Brain pericyte (primary cell): ENCODE measurements at regions not wholly inside any gene's neighbourhood (a gene's known extent, or its start where the extent isn't known, plus 50 kb on each side); places are given as distances from the start of the nearest gene placed in this dataset.
"Not testable (repeated sequence)": the region's sequence is repeated elsewhere in the genome, so short reads cannot be mapped to it uniquely, and the experiment has no call there.

Experiments
- DNase-seq: peaks from one replicate; pipeline ENCODE4 v3.0.0-alpha.2; 2012; ENCODE audit warnings: low read depth, low spot score

GRCh38 chr7:145474009-145474686 lies 638.3 kb upstream of the TPK1 start:
- DNase-seq: no peak

- DNase-seq: no peak
Observed at GRCh38 chr7:145471883-145472282, 636.0 kb upstream of the TPK1 start.

GRCh38 chr7:145464287-145464686 lies 628.4 kb upstream of the TPK1 start:
- DNase-seq: no peak

GRCh38 chr7:145462463-145462862 lies 626.6 kb upstream of the TPK1 start:
- DNase-seq: no peak

GRCh38 chr7:145434811-145435210 lies 599.0 kb upstream of the TPK1 start:
- no peak for DNase-seq

- DNase-seq: no peak
Observed at GRCh38 chr7:145431834-145432233, 596.0 kb upstream of the TPK1 start.

GRCh38 chr7:145418481-145418880 lies 582.6 kb upstream of the TPK1 start:
- not testable (repeated sequence) for DNase-seq

GRCh38 chr7:145411066-145411465 lies 575.2 kb upstream of the TPK1 start:
- DNase-seq: no peak

GRCh38 chr7:145398758-145399157 lies 562.9 kb upstream of the TPK1 start:
- no peak for DNase-seq

- DNase-seq: no peak
Observed at GRCh38 chr7:145394126-145394525, 558.3 kb upstream of the TPK1 start.

GRCh38 chr7:145382762-145383161 lies 546.9 kb upstream of the TPK1 start:
- DNase-seq: no peak

- DNase-seq: no peak
Observed at GRCh38 chr7:145378197-145378596, 542.3 kb upstream of the TPK1 start.

GRCh38 chr7:145360511-145361100 lies 524.8 kb upstream of the TPK1 start:
- DNase-seq: no peak

GRCh38 chr7:145350334-145350733 lies 514.5 kb upstream of the TPK1 start:
- DNase-seq: no peak

- not testable (repeated sequence) for DNase-seq
Observed at GRCh38 chr7:145349452-145349851, 513.6 kb upstream of the TPK1 start.

GRCh38 chr7:145347271-145347670 lies 511.4 kb upstream of the TPK1 start:
- DNase-seq: no peak

GRCh38 chr7:145339319-145339718 lies 503.5 kb upstream of the TPK1 start:
- no peak for DNase-seq

GRCh38 chr7:145331522-145331921 lies 495.7 kb upstream of the TPK1 start:
- no peak for DNase-seq

GRCh38 chr7:145331076-145331475 lies 495.2 kb upstream of the TPK1 start:
- DNase-seq: no peak

- no peak for DNase-seq
Observed at GRCh38 chr7:145327646-145328045, 491.8 kb upstream of the TPK1 start.

GRCh38 chr7:145324081-145324480 lies 488.2 kb upstream of the TPK1 start:
- no peak for DNase-seq

- DNase-seq: no peak
Observed at GRCh38 chr7:145313551-145313950, 477.7 kb upstream of the TPK1 start.

GRCh38 chr7:145293754-145294153 lies 457.9 kb upstream of the TPK1 start:
- DNase-seq: no peak
